Nephron (organoid): ENCODE measurements at regions not wholly inside any gene's neighbourhood (a gene's known extent, or its start where the extent isn't known, plus 50 kb on each side); places are given as distances from the start of the nearest gene placed in this dataset.

Experiments used
- H3K27ac Mint-ChIP-seq, 3 experiments: 2 replicates each; pipeline ENCODE4 v1.8.0; 2020; ENCODE audit warnings: mixed read lengths in 3 of 3, mild to moderate bottlenecking in 2 of 3, moderate library complexity in 1 of 3
- H3K27me3 Mint-ChIP-seq: 2 replicates; pipeline ENCODE4 v1.8.0; 2021; ENCODE audit warnings: low read depth, mild to moderate bottlenecking, moderate library complexity, mixed read lengths
- H3K36me3 Mint-ChIP-seq: 2 replicates; pipeline ENCODE4 v1.8.0; 2020; ENCODE audit warnings: low read depth, mixed read lengths
- H3K4me1 Mint-ChIP-seq: 2 replicates; pipeline ENCODE4 v1.8.0; 2020; ENCODE audit warnings: mixed read lengths
- H3K4me3 Mint-ChIP-seq, 3 experiments: 2 replicates each; pipeline ENCODE4 v1.8.0; 2020; ENCODE audit warnings: mild to moderate bottlenecking in 3 of 3, mixed read lengths in 3 of 3, moderate library complexity in 2 of 3
- H3K9me3 Mint-ChIP-seq: 2 replicates; pipeline ENCODE4 v1.8.0; 2020; ENCODE audit warnings: mixed read lengths
- CTCF ChIP-seq, 3 experiments: fragments of 200-600 bp; sonication (generic); IDR thresholded peaks; one replicate each; pipeline ENCODE4 v1.5.0; 2021; ENCODE audit warnings: antibody characterized with exemption in 3 of 3; ENCODE audit not compliant: unreplicated experiment in 3 of 3

- Mint-ChIP-seq H3K27me3 (peaks cover 6% of the 10 kb centered on the region), H3K4me3 (no peak overlapping the region), H3K9me3 (no peaks in the 10 kb centered on the region), H3K27ac (no peak overlapping the region), H3K4me1 (no peaks in the 10 kb centered on the region), H3K36me3 (no peaks in the 10 kb centered on the region)
- no peak for TF ChIP-seq CTCF (IDR thresholded peaks at IDR 0.05; ENCODE audit: unreplicated experiment in 3 of 3)
Measured at GRCh38 chr11:87871056-87871455, 304.2 kb downstream of the RAB38 start.

DNA sequence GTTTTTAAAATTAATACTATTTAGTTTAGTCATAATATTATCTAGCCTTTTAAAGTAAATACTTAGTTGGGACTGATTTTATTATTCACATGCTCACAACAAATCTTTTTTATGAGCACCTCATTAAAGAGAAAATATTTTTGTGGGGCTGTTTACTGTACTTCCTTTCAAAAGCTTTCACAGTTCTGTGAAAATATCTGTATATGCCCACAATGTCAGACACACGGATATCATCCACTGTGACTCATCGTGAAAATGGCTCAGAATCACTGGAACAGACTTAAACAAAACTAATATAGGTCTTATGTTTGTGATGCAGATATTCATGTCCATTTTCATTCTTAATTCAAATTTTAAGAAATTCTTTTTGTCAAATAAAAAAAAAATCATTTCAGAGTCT lies 305.2 kb downstream of the RAB38 start:
- Mint-ChIP-seq H3K36me3 (no peaks in the 10 kb centered on the region), H3K4me3 (no peak overlapping the region), H3K4me1 (no peaks in the 10 kb centered on the region), H3K27ac (no peak overlapping the region), H3K27me3 (peaks cover 6% of the 10 kb centered on the region), H3K9me3 (no peaks in the 10 kb centered on the region)
- no peak for TF ChIP-seq CTCF (IDR thresholded peaks at IDR 0.05; ENCODE audit: unreplicated experiment in 3 of 3)

DNA sequence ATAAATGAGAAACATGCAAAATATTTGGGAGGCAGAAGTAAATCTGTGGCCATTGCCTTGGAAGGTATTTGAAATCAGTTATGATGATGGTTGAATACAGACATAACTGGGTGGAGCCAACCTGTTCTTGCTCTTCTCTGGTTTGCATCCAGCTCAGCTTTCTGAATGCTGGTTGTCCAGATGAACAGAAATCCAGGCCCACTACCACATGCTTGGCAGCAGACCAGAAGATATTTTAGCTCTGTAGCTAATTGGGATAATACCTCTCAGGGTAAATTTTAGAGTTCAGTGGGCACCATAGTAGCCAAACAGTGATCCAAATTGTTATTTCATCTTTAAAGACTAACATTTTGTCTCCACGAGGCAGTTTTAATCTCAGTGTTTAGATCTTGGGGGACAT lies 308.3 kb downstream of the RAB38 start:
- Mint-ChIP-seq H3K9me3 (no peaks in the 10 kb centered on the region), H3K27me3 (peaks cover 6% of the 10 kb centered on the region), H3K4me1 (no peaks in the 10 kb centered on the region), H3K27ac (no peak overlapping the region), H3K4me3 (no peak overlapping the region), H3K36me3 (no peaks in the 10 kb centered on the region)
- TF ChIP-seq CTCF (IDR thresholded peaks at IDR 0.05; ENCODE audit: unreplicated experiment in 3 of 3), result no peak

DNA sequence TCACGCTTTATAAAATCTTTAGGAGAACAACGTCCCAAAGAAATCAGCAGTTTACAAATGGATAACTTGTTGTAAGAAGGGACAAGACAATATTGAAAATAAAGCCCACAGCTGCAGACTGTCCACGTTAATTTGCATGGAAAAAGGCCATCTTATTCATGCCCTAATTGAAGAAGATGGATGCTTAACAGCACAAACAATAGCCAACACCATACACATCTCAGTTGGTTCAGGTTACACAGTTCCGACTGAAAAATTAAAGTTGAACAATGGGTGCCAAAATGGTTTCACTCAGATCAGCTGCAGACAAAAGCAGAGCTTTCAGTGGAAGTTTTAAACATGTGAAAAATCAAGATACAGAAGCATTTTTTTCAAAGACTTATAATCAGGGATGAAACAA lies 314.2 kb downstream of the RAB38 start:
- peak overlapping the region; percentile 61 to 96 (median 87) for H3K27ac Mint-ChIP-seq
- no peaks in the 10 kb centered on the region for H3K9me3 Mint-ChIP-seq
- H3K27me3 Mint-ChIP-seq, result no peaks in the 10 kb centered on the region
- no peak for TF ChIP-seq CTCF (IDR thresholded peaks at IDR 0.05; ENCODE audit: unreplicated experiment in 3 of 3)
- H3K4me3 Mint-ChIP-seq, result no peak overlapping the region
- peaks cover 16% of the 10 kb centered on the region for H3K4me1 Mint-ChIP-seq
- no peaks in the 10 kb centered on the region for H3K36me3 Mint-ChIP-seq

GRCh38 chr11:87859636-87860035 lies 315.6 kb downstream of the RAB38 start:
- Mint-ChIP-seq H3K27ac (peak overlapping the region; percentile 78 to 96 (median 89)), H3K9me3 (no peaks in the 10 kb centered on the region), H3K4me3 (no peak overlapping the region), H3K36me3 (no peaks in the 10 kb centered on the region), H3K4me1 (peaks cover 16% of the 10 kb centered on the region), H3K27me3 (no peaks in the 10 kb centered on the region)
- TF ChIP-seq CTCF (IDR thresholded peaks at IDR 0.05; ENCODE audit: unreplicated experiment in 3 of 3), result no peak

DNA sequence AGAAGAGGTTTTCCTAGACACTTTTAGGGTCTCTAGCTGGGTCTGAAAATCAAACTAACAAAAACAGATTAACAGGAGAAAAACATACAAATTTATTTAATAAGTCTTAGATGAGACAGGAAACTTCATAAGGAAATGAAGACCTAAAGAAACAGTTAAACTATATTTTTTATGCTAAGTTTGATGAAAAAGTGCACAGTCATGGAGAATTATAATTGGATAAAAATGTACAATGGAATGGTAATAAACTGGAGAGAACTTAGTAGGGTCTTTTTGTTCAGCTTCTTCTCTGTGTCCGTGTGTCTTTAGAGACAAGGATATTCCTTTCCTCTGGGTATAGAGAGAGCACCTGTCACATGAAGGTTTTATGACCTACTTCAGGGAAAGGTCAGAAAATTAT lies 323.4 kb downstream of the RAB38 start:
- no peaks in the 10 kb centered on the region for H3K27me3 Mint-ChIP-seq
- TF ChIP-seq CTCF (IDR thresholded peaks at IDR 0.05; ENCODE audit: unreplicated experiment in 3 of 3), result no peak
- H3K27ac Mint-ChIP-seq, result peak overlapping the region in 1 of 3 experiments; percentile 24
- peaks cover 20% of the 10 kb centered on the region for H3K4me1 Mint-ChIP-seq
- H3K9me3 Mint-ChIP-seq, result no peaks in the 10 kb centered on the region
- no peaks in the 10 kb centered on the region for H3K36me3 Mint-ChIP-seq
- H3K4me3 Mint-ChIP-seq, result no peak overlapping the region
